HEK293 (cell line): ENCODE measurements at regions not wholly inside any gene's neighbourhood (a gene's known extent, or its start where the extent isn't known, plus 50 kb on each side); places are given as distances from the start of the nearest gene placed in this dataset.

Source experiments
- CTCF ChIP-seq: fragments of 450-650 bp; formaldehyde crosslinking; IDR thresholded peaks from 2 replicates; pipeline ENCODE4 v1.5.1; 2016; ENCODE audit warnings: missing biosample characterization, missing genetic modification characterization
- TF ChIP-seq, protein P1 (sequence below): fragments of 450-650 bp; formaldehyde crosslinking; IDR thresholded peaks from 2 replicates; pipeline ENCODE4 v1.5.1; 2016; ENCODE audit warnings: missing biosample characterization, missing genetic modification characterization

DNA sequence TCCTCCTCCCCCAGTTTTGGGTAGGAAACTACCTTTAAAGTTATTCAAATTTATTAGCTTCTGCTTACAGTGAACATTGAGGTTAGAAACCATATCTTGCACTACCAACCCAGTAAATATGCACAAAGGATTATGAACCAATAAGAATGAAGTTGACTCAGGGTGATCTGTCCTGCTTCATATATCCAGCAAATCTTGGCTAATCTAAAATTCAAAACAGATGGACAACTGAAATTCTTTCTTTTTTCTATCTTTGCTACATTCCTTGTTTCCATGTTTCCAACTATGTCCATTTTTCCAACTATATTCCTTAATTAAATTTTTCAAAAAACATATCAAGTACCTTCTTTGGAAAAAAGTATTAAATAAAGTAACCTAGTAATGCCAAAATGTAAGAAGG is 149.3 kb downstream of the FAM124B start:
- TF ChIP-seq, protein P1, sequence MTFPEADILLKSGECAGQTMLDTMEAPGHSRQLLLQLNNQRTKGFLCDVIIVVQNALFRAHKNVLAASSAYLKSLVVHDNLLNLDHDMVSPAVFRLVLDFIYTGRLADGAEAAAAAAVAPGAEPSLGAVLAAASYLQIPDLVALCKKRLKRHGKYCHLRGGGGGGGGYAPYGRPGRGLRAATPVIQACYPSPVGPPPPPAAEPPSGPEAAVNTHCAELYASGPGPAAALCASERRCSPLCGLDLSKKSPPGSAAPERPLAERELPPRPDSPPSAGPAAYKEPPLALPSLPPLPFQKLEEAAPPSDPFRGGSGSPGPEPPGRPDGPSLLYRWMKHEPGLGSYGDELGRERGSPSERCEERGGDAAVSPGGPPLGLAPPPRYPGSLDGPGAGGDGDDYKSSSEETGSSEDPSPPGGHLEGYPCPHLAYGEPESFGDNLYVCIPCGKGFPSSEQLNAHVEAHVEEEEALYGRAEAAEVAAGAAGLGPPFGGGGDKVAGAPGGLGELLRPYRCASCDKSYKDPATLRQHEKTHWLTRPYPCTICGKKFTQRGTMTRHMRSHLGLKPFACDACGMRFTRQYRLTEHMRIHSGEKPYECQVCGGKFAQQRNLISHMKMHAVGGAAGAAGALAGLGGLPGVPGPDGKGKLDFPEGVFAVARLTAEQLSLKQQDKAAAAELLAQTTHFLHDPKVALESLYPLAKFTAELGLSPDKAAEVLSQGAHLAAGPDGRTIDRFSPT: no peak
- no peak for TF ChIP-seq CTCF (tag by site-specific recombination)
